CD4-positive, alpha-beta T cell treated with Interleukin-17A for 4 hours (primary cell): ENCODE measurements at regions not wholly inside any gene's neighbourhood (a gene's known extent, or its start where the extent isn't known, plus 50 kb on each side); places are given as distances from the start of the nearest gene placed in this dataset.

Source experiments
- DNase-seq: peaks from one replicate; pipeline ENCODE4 v3.0.0-alpha.2; 2020; ENCODE audit warnings: mixed read lengths

GRCh38 chr5:152337484-152337883 lies 67.6 kb downstream of the NMUR2 start:
- DNase-seq: no peak

- no peak for DNase-seq
These were observed 69.6 kb downstream of the NMUR2 start for GRCh38 chr5:152335461-152335860.

- no peak for DNase-seq
These were observed 72.2 kb downstream of the NMUR2 start for GRCh38 chr5:152332716-152333460.

GRCh38 chr5:152331718-152332117 lies 73.4 kb downstream of the NMUR2 start:
- no peak for DNase-seq

- no peak for DNase-seq
These were observed 74.1 kb downstream of the NMUR2 start for GRCh38 chr5:152331006-152331405.

- no peak for DNase-seq
These were observed 75.3 kb downstream of the NMUR2 start for GRCh38 chr5:152329761-152330283.

GRCh38 chr5:152329207-152329606 lies 75.9 kb downstream of the NMUR2 start:
- no peak for DNase-seq

- DNase-seq: no peak
These were observed 89.1 kb downstream of the NMUR2 start for GRCh38 chr5:152315942-152316341.

- no peak for DNase-seq
These were observed 90.8 kb downstream of the NMUR2 start for GRCh38 chr5:152314196-152314829.

GRCh38 chr5:152309926-152310450 lies 95.1 kb downstream of the NMUR2 start:
- DNase-seq: no peak

GRCh38 chr5:152306386-152306785 lies 98.7 kb downstream of the NMUR2 start:
- no peak for DNase-seq

- no peak for DNase-seq
These were observed 99.6 kb downstream of the NMUR2 start for GRCh38 chr5:152305525-152305924.

- DNase-seq: no peak
These were observed 101.2 kb downstream of the NMUR2 start for GRCh38 chr5:152303841-152304240.

- no peak for DNase-seq
These were observed 107.2 kb downstream of the NMUR2 start for GRCh38 chr5:152297866-152298265.

GRCh38 chr5:152293189-152293588 lies 111.9 kb downstream of the NMUR2 start:
- DNase-seq: no peak

GRCh38 chr5:152290181-152290580 lies 114.9 kb downstream of the NMUR2 start:
- no peak for DNase-seq

GRCh38 chr5:152288917-152289595 lies 116.0 kb downstream of the NMUR2 start:
- DNase-seq: no peak

- DNase-seq: no peak
These were observed 116.6 kb downstream of the NMUR2 start for GRCh38 chr5:152288499-152288898.

GRCh38 chr5:152285764-152286163 lies 119.3 kb downstream of the NMUR2 start:
- no peak for DNase-seq

GRCh38 chr5:152282331-152282730 lies 122.7 kb downstream of the NMUR2 start:
- DNase-seq: no peak

- DNase-seq: no peak
These were observed 127.1 kb downstream of the NMUR2 start for GRCh38 chr5:152277936-152278335.

GRCh38 chr5:152274224-152274623 lies 130.9 kb downstream of the NMUR2 start:
- no peak for DNase-seq

GRCh38 chr5:152271420-152271819 lies 133.7 kb downstream of the NMUR2 start:
- no peak for DNase-seq

- no peak for DNase-seq
These were observed 135.0 kb downstream of the NMUR2 start for GRCh38 chr5:152270096-152270495.
